Nephron (organoid): ENCODE measurements at regions not wholly inside any gene's neighbourhood (a gene's known extent, or its start where the extent isn't known, plus 50 kb on each side); places are given as distances from the start of the nearest gene placed in this dataset.

Experiments used
- H3K27ac Mint-ChIP-seq, 3 experiments: 2 replicates each; pipeline ENCODE4 v1.8.0; 2020; ENCODE audit warnings: mixed read lengths in 3 of 3, mild to moderate bottlenecking in 2 of 3, moderate library complexity in 1 of 3
- H3K27me3 Mint-ChIP-seq: 2 replicates; pipeline ENCODE4 v1.8.0; 2021; ENCODE audit warnings: low read depth, mild to moderate bottlenecking, moderate library complexity, mixed read lengths
- H3K36me3 Mint-ChIP-seq: 2 replicates; pipeline ENCODE4 v1.8.0; 2020; ENCODE audit warnings: low read depth, mixed read lengths
- H3K4me1 Mint-ChIP-seq: 2 replicates; pipeline ENCODE4 v1.8.0; 2020; ENCODE audit warnings: mixed read lengths
- H3K4me3 Mint-ChIP-seq, 3 experiments: 2 replicates each; pipeline ENCODE4 v1.8.0; 2020; ENCODE audit warnings: mild to moderate bottlenecking in 3 of 3, mixed read lengths in 3 of 3, moderate library complexity in 2 of 3
- H3K9me3 Mint-ChIP-seq: 2 replicates; pipeline ENCODE4 v1.8.0; 2020; ENCODE audit warnings: mixed read lengths
- CTCF ChIP-seq, 3 experiments: fragments of 200-600 bp; sonication (generic); IDR thresholded peaks; one replicate each; pipeline ENCODE4 v1.5.0; 2021; ENCODE audit warnings: antibody characterized with exemption in 3 of 3; ENCODE audit not compliant: unreplicated experiment in 3 of 3

- H3K9me3 Mint-ChIP-seq = no peaks in the 10 kb centered on the region
- H3K4me3 Mint-ChIP-seq = no peak overlapping the region
- TF ChIP-seq CTCF (IDR thresholded peaks at IDR 0.05; ENCODE audit: unreplicated experiment in 3 of 3) = no peak
- H3K4me1 Mint-ChIP-seq = peaks cover 15% of the 10 kb centered on the region
- H3K36me3 Mint-ChIP-seq = no peaks in the 10 kb centered on the region
- peaks cover 71% of the 10 kb centered on the region for H3K27me3 Mint-ChIP-seq
- H3K27ac Mint-ChIP-seq = peak overlapping the region in 1 of 3 experiments; percentile 41
Measured at GRCh38 chr3:194212161-194212844, 76.4 kb downstream of the HES1 start.

GRCh38 chr3:194212845-194213331, 76.9 kb downstream of the HES1 start:
- no peak overlapping the region for H3K4me3 Mint-ChIP-seq
- H3K36me3 Mint-ChIP-seq = no peaks in the 10 kb centered on the region
- H3K27me3 Mint-ChIP-seq = peaks cover 73% of the 10 kb centered on the region
- no peaks in the 10 kb centered on the region for H3K9me3 Mint-ChIP-seq
- TF ChIP-seq CTCF (IDR thresholded peaks at IDR 0.05; ENCODE audit: unreplicated experiment in 3 of 3) = no peak
- H3K4me1 Mint-ChIP-seq = peaks cover 14% of the 10 kb centered on the region
- H3K27ac Mint-ChIP-seq = peak overlapping the region in 1 of 3 experiments; percentile 41

- no peak overlapping the region for H3K27ac Mint-ChIP-seq
- peaks cover 72% of the 10 kb centered on the region for H3K27me3 Mint-ChIP-seq
- H3K36me3 Mint-ChIP-seq = no peaks in the 10 kb centered on the region
- no peaks in the 10 kb centered on the region for H3K9me3 Mint-ChIP-seq
- no peak overlapping the region for H3K4me3 Mint-ChIP-seq
- peaks cover 28% of the 10 kb centered on the region for H3K4me1 Mint-ChIP-seq
- TF ChIP-seq CTCF (IDR thresholded peaks at IDR 0.05; ENCODE audit: unreplicated experiment in 3 of 3) = no peak
Measured at GRCh38 chr3:194215392-194215791, 79.4 kb downstream of the HES1 start.

- Mint-ChIP-seq H3K4me3 (no peak overlapping the region), H3K27me3 (peaks cover 49% of the 10 kb centered on the region), H3K4me1 (peaks cover 19% of the 10 kb centered on the region), H3K27ac (no peak overlapping the region), H3K36me3 (no peaks in the 10 kb centered on the region), H3K9me3 (no peaks in the 10 kb centered on the region)
- no peak for TF ChIP-seq CTCF (IDR thresholded peaks at IDR 0.05; ENCODE audit: unreplicated experiment in 3 of 3)
Measured at GRCh38 chr3:194218646-194219453, 82.9 kb downstream of the HES1 start.

- no peaks in the 10 kb centered on the region for H3K36me3 Mint-ChIP-seq
Measured at GRCh38 chr3:194219826-194220410, 84.0 kb downstream of the HES1 start.

More at GRCh38 chr3:194219826-194220410, 84.0 kb downstream of the HES1 start:
- no peak overlapping the region for H3K27ac Mint-ChIP-seq
- H3K4me1 Mint-ChIP-seq = peaks cover 28% of the 10 kb centered on the region
- H3K27me3 Mint-ChIP-seq = peaks cover 52% of the 10 kb centered on the region
- H3K9me3 Mint-ChIP-seq = no peaks in the 10 kb centered on the region
- TF ChIP-seq CTCF (IDR thresholded peaks at IDR 0.05; ENCODE audit: unreplicated experiment in 3 of 3) = no peak
- no peak overlapping the region for H3K4me3 Mint-ChIP-seq
